DND-41 (cell line): ENCODE measurements at regions not wholly inside any gene's neighbourhood (a gene's known extent, or its start where the extent isn't known, plus 50 kb on each side); places are given as distances from the start of the nearest gene placed in this dataset.

Experiments used
- EZH2 ChIP-seq: IDR thresholded peaks from 3 replicates; pipeline ENCODE4 v1.6.1; 2012; ENCODE audit warnings: borderline replicate concordance, low read depth, mild to moderate bottlenecking, moderate library complexity, low read length, inconsistent platforms; ENCODE audit not compliant: severe bottlenecking
- TF ChIP-seq, protein P1 (sequence below): IDR thresholded peaks from 2 replicates; pipeline ENCODE4 v1.5.1; 2012; ENCODE audit warnings: borderline replicate concordance, low read length, moderate library complexity, mild to moderate bottlenecking; ENCODE audit not compliant: poor library complexity, severe bottlenecking; ENCODE audit errors: extremely low read depth

DNA sequence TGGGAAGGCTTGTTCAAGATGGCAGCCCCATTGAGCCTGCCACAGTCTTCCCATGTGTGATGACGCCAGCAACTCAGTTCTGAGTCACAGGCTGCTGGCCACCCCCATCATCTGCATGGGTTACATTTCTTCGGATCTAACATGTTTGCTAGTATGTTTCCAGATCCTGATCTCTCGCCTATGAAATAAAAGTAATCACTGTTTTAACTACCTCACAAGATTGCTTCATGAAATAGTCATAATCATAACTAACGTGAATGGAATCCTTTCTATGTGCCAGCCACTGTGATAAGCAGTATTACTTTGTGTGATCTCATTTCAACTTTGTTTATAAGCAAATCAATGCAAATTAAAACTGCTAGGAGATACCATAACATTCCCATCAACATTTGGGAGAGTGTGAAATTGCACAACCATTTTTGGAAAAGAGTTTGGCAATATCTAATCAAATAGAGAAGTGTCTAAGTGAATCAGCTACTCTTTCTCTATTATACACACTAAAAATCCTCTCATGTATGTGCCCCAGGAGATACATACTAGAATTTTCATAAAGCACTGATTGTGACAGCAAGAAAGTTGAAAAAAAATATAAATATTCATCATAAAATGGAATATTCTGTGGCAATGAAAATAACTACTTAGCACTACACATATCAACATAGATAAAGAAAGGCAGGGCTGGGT is 300.2 kb upstream of the IRX5 start:
- TF ChIP-seq, protein P1, sequence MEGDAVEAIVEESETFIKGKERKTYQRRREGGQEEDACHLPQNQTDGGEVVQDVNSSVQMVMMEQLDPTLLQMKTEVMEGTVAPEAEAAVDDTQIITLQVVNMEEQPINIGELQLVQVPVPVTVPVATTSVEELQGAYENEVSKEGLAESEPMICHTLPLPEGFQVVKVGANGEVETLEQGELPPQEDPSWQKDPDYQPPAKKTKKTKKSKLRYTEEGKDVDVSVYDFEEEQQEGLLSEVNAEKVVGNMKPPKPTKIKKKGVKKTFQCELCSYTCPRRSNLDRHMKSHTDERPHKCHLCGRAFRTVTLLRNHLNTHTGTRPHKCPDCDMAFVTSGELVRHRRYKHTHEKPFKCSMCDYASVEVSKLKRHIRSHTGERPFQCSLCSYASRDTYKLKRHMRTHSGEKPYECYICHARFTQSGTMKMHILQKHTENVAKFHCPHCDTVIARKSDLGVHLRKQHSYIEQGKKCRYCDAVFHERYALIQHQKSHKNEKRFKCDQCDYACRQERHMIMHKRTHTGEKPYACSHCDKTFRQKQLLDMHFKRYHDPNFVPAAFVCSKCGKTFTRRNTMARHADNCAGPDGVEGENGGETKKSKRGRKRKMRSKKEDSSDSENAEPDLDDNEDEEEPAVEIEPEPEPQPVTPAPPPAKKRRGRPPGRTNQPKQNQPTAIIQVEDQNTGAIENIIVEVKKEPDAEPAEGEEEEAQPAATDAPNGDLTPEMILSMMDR, result no peak
- no peak for TF ChIP-seq EZH2
